GM12874 (cell line): ENCODE measurements at regions not wholly inside any gene's neighbourhood (a gene's known extent, or its start where the extent isn't known, plus 50 kb on each side); places are given as distances from the start of the nearest gene placed in this dataset.

Experiments used
- CTCF ChIP-seq: IDR thresholded peaks from 2 replicates; pipeline ENCODE4 v1.5.1; 2011; ENCODE audit warnings: low read depth, mild to moderate bottlenecking, control low read depth, low read length, moderate library complexity; ENCODE audit not compliant: insufficient read depth

- no peak for TF ChIP-seq CTCF
Measured at GRCh38 chr18:30781601-30782000, 260.9 kb downstream of the DSC3 start.

- no peak for TF ChIP-seq CTCF
Measured at GRCh38 chr18:30775629-30776028, 266.9 kb downstream of the DSC3 start.

- TF ChIP-seq CTCF, result no peak
Measured at GRCh38 chr18:30766053-30766452, 276.5 kb downstream of the DSC3 start.

GRCh38 chr18:30765247-30765646, 277.3 kb downstream of the DSC3 start:
- no peak for TF ChIP-seq CTCF

GRCh38 chr18:30763902-30764350, 278.6 kb downstream of the DSC3 start:
- TF ChIP-seq CTCF, result no peak

- TF ChIP-seq CTCF, result no peak
Measured at GRCh38 chr18:30754846-30755245, 287.7 kb downstream of the DSC3 start.

- TF ChIP-seq CTCF, result no peak
Measured at GRCh38 chr18:30748541-30748940, 294.0 kb downstream of the DSC3 start.

GRCh38 chr18:30746224-30746623, 296.3 kb downstream of the DSC3 start:
- TF ChIP-seq CTCF, result no peak
